OCI-LY1 (cell line): ENCODE measurements at regions not wholly inside any gene's neighbourhood (a gene's known extent, or its start where the extent isn't known, plus 50 kb on each side); places are given as distances from the start of the nearest gene placed in this dataset.

ENCODE experiments used
- H2AFZ ChIP-seq: fragments of 200-600 bp; sonication (generic), shearing (Covaris generic); 2 replicates; pipeline ENCODE4 v1.6.0; 2014; ENCODE audit warnings: antibody characterized with exemption, mild to moderate bottlenecking, low read length
- H3F3A ChIP-seq: fragments of 200-600 bp; sonication (generic), shearing (Covaris generic); 2 replicates; pipeline ENCODE4 v1.6.0; 2014; ENCODE audit warnings: mild to moderate bottlenecking, antibody characterized with exemption, low read length, moderate library complexity; ENCODE audit not compliant: insufficient read depth
- H3K27ac ChIP-seq: fragments of 200-600 bp; sonication (generic); 2 replicates; pipeline ENCODE4 v1.5.1; 2014; ENCODE audit warnings: low read length, mixed run types, mild to moderate bottlenecking, low read depth; ENCODE audit not compliant: poor library complexity, severe bottlenecking
- H3K27me3 ChIP-seq: fragments of 200-600 bp; sonication (generic); 2 replicates; pipeline ENCODE4 v1.6.0; 2014; ENCODE audit warnings: antibody characterized with exemption, mild to moderate bottlenecking, low read length, moderate library complexity; ENCODE audit not compliant: insufficient read depth
- H3K36me3 ChIP-seq: fragments of 200-600 bp; sonication (generic); 2 replicates; pipeline ENCODE4 v1.6.1; 2014; ENCODE audit warnings: mild to moderate bottlenecking, antibody characterized with exemption, low read length, moderate library complexity, mixed read lengths; ENCODE audit not compliant: insufficient read depth
- H3K4me1 ChIP-seq: fragments of 200-600 bp; sonication (generic); 2 replicates; pipeline ENCODE4 v1.5.1; 2014; ENCODE audit warnings: mild to moderate bottlenecking, low read length, moderate library complexity; ENCODE audit not compliant: insufficient read depth, severe bottlenecking
- H3K4me2 ChIP-seq: fragments of 200-600 bp; sonication (generic), shearing (Covaris generic); 2 replicates; pipeline ENCODE4 v1.6.1; 2014; ENCODE audit warnings: low read length
- H3K4me3 ChIP-seq: fragments of 200-600 bp; sonication (generic); 2 replicates; pipeline ENCODE4 v1.5.1; 2014; ENCODE audit warnings: low read length, low read depth, mild to moderate bottlenecking, mixed read lengths; ENCODE audit not compliant: poor library complexity, severe bottlenecking
- H3K79me2 ChIP-seq: fragments of 200-600 bp; shearing (Covaris generic); 2 replicates; pipeline ENCODE4 v1.6.1; 2016; ENCODE audit warnings: mixed run types, low read length, mixed read lengths; ENCODE audit not compliant: insufficient read depth
- H3K9ac ChIP-seq: fragments of 200-600 bp; sonication (generic), shearing (Covaris generic); 2 replicates; pipeline ENCODE4 v1.6.1; 2014; ENCODE audit warnings: mild to moderate bottlenecking, low read length, mixed read lengths
- H3K9me2 ChIP-seq: fragments of 200-600 bp; sonication (generic), shearing (Covaris generic); 2 replicates; pipeline ENCODE4 v1.6.1; 2014; ENCODE audit warnings: low read depth, mild to moderate bottlenecking, low read length, mixed read lengths
- H3K9me3 ChIP-seq: fragments of 200-600 bp; shearing (Covaris generic); 2 replicates; pipeline ENCODE4 v1.6.1; 2014; ENCODE audit warnings: low read length, mixed read lengths
- H4K20me1 ChIP-seq: fragments of 200-600 bp; sonication (generic), shearing (Covaris generic); 2 replicates; pipeline ENCODE4 v1.6.0; 2016; ENCODE audit warnings: mild to moderate bottlenecking, low read length; ENCODE audit not compliant: insufficient read depth
- EZH2 ChIP-seq: fragments of 200-600 bp; sonication (generic), shearing (Covaris generic); IDR thresholded peaks from 2 replicates; pipeline ENCODE4 v1.8.0; 2017; ENCODE audit warnings: borderline replicate concordance, mixed run types, mild to moderate bottlenecking, antibody characterized with exemption, low read length, moderate library complexity, mixed read lengths
- TF ChIP-seq, protein P1 (sequence below): fragments of 200-600 bp; sonication (generic), shearing (Covaris generic); IDR thresholded peaks from 2 replicates; pipeline ENCODE4 v1.5.1; 2017; ENCODE audit warnings: mild to moderate bottlenecking, antibody characterized with exemption, low read length, moderate library complexity, mixed read lengths

DNA sequence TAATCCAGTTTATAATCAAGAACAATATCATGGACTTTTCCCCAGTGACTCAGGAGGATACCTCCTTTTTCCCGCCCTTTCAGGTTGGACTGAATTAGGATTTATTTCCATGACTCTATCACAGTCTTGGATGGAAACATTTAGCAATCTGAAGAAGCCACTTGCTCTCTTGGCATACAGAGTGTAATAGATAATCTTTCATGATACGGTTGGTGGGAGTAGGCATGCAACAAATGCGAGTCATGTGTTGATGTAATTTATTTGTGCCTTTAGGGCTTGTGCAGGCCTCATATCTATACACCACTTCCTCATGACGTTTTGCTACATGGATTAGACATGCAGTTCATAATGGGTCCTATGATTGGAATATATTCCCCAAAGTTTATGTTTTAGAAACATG is 54.2 kb upstream of the MCTP2 start:
- Histone ChIP-seq H3K9me3 (peaks cover 11% of the 10 kb centered on the region; the same call in 1 of the 2 replicates), H3F3A (no peaks in the 10 kb centered on the region), H2AFZ (no peak overlapping the region), H3K9ac (no peak overlapping the region), H3K4me2 (no peak overlapping the region), H4K20me1 (no peaks in the 10 kb centered on the region), H3K27me3 (no peaks in the 10 kb centered on the region), H3K27ac (no peak overlapping the region), H3K9me2 (no peaks in the 10 kb centered on the region), H3K4me3 (no peak overlapping the region), H3K36me3 (no peaks in the 10 kb centered on the region), H3K79me2 (no peaks in the 10 kb centered on the region), H3K4me1 (peaks cover 22% of the 10 kb centered on the region)
- TF ChIP-seq, protein P1, sequence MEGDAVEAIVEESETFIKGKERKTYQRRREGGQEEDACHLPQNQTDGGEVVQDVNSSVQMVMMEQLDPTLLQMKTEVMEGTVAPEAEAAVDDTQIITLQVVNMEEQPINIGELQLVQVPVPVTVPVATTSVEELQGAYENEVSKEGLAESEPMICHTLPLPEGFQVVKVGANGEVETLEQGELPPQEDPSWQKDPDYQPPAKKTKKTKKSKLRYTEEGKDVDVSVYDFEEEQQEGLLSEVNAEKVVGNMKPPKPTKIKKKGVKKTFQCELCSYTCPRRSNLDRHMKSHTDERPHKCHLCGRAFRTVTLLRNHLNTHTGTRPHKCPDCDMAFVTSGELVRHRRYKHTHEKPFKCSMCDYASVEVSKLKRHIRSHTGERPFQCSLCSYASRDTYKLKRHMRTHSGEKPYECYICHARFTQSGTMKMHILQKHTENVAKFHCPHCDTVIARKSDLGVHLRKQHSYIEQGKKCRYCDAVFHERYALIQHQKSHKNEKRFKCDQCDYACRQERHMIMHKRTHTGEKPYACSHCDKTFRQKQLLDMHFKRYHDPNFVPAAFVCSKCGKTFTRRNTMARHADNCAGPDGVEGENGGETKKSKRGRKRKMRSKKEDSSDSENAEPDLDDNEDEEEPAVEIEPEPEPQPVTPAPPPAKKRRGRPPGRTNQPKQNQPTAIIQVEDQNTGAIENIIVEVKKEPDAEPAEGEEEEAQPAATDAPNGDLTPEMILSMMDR = no peak
- TF ChIP-seq EZH2 = no peak

DNA sequence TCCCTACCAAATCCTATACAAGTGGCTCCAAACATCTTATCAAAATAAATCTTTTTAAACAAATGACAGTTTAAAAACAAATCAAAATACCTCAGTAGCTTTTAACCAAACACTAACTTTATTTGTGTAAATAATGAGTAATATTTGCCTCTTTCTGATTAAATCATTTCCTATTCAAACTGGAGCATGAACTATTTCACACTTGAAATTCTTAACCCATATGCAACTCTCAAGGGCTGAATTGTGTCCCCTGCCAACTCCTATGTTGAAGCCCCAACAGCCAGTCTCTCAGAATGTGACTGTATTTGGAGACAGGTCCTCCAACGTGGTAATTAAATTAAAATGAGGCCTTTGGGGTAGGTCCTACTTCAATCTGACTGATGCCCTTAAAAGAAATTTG is 55.9 kb upstream of the MCTP2 start:
- TF ChIP-seq, protein P1 = no peak
- no peak for TF ChIP-seq EZH2
- Histone ChIP-seq H3K4me3 (no peak overlapping the region), H3K4me1 (peaks cover 22% of the 10 kb centered on the region), H3K27ac (no peak overlapping the region), H3K79me2 (no peaks in the 10 kb centered on the region), H2AFZ (no peak overlapping the region), H3K9me2 (no peaks in the 10 kb centered on the region), H4K20me1 (no peaks in the 10 kb centered on the region), H3K27me3 (no peaks in the 10 kb centered on the region), H3K9me3 (peaks cover 16% of the 10 kb centered on the region; the same call in 1 of the 2 replicates), H3F3A (no peaks in the 10 kb centered on the region), H3K9ac (no peak overlapping the region), H3K4me2 (no peak overlapping the region), H3K36me3 (no peaks in the 10 kb centered on the region)

DNA sequence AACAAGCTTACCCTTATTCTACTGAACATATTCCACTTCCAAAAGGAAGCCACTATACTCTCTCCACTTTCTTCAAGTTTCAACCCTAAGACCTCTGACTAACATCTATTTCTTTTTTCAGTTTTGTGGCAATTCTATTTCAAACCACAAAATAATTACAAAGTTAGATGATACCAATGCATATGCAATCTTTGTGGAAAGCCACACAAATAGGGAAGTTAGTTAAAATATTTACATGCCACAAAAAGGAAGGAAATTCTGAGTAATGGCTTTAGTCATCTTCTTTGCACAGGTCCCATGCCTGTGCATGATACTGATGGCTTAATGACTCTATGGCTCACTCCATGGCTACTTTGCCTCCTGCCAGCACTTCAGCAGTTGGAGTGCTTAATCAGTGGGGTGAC is 57.0 kb upstream of the MCTP2 start:
- Histone ChIP-seq H3K4me2 (no peak overlapping the region), H3K9me3 (peaks cover 16% of the 10 kb centered on the region; the same call in 1 of the 2 replicates), H4K20me1 (no peaks in the 10 kb centered on the region), H3K4me1 (peaks cover 22% of the 10 kb centered on the region), H2AFZ (no peak overlapping the region), H3K27ac (no peak overlapping the region), H3F3A (no peaks in the 10 kb centered on the region), H3K9ac (no peak overlapping the region), H3K4me3 (no peak overlapping the region), H3K36me3 (no peaks in the 10 kb centered on the region), H3K9me2 (no peaks in the 10 kb centered on the region), H3K27me3 (no peaks in the 10 kb centered on the region), H3K79me2 (no peaks in the 10 kb centered on the region)
- TF ChIP-seq, protein P1 = no peak
- no peak for TF ChIP-seq EZH2
